Trophoblast cell (in vitro differentiated cells and primary cell): ENCODE measurements at regions not wholly inside any gene's neighbourhood (a gene's known extent, or its start where the extent isn't known, plus 50 kb on each side); places are given as distances from the start of the nearest gene placed in this dataset.

Source experiments
- DNase-seq, 2 donors: peaks; one replicate each; pipeline ENCODE4 v3.0.0-alpha.2; 2016
- H2AFZ ChIP-seq: 2 replicates; pipeline ENCODE4 v1.6.1; 2013; ENCODE audit warnings: low read length, moderate library complexity, mild to moderate bottlenecking; ENCODE audit not compliant: insufficient read depth, poor library complexity
- H2AK5ac ChIP-seq: 2 replicates; pipeline ENCODE4 v1.6.1; 2013; ENCODE audit warnings: mild to moderate bottlenecking, low read length
- H2BK120ac ChIP-seq: 2 replicates; pipeline ENCODE4 v1.6.1; 2013; ENCODE audit warnings: low read length, mild to moderate bottlenecking, moderate library complexity; ENCODE audit not compliant: insufficient read depth, poor library complexity
- H2BK12ac ChIP-seq: 2 replicates; pipeline ENCODE4 v1.6.1; 2013; ENCODE audit warnings: mild to moderate bottlenecking, low read length, moderate library complexity
- H2BK5ac ChIP-seq: 2 replicates; pipeline ENCODE4 v1.6.1; 2013; ENCODE audit warnings: low read length, low read depth, moderate library complexity, mild to moderate bottlenecking; ENCODE audit not compliant: poor library complexity
- H3K14ac ChIP-seq: 2 replicates; pipeline ENCODE4 v1.6.1; 2013; ENCODE audit warnings: mild to moderate bottlenecking, low read length
- H3K18ac ChIP-seq: 2 replicates; pipeline ENCODE4 v1.6.1; 2013; ENCODE audit warnings: mild to moderate bottlenecking, low read length
- H3K23ac ChIP-seq: 2 replicates; pipeline ENCODE4 v1.6.1; 2013; ENCODE audit warnings: low read length
- H3K27ac ChIP-seq: 2 replicates; pipeline ENCODE4 v1.5.1; 2013; ENCODE audit warnings: low read depth, mild to moderate bottlenecking, inconsistent platforms, low read length, moderate library complexity
- H3K27me3 ChIP-seq: 2 replicates; pipeline ENCODE4 v1.6.1; 2013; ENCODE audit warnings: inconsistent platforms, mild to moderate bottlenecking, low read length, moderate library complexity; ENCODE audit not compliant: insufficient read depth
- H3K36me3 ChIP-seq, 2 experiments: 1 replicate in 1 of 2; 2 replicates in 1 of 2; pipeline ENCODE4 v1.6.1; 2013; ENCODE audit warnings: low read length in 2 of 2, mild to moderate bottlenecking in 2 of 2, moderate library complexity in 1 of 2; ENCODE audit not compliant: insufficient read depth in 2 of 2, control insufficient read depth in 1 of 2
- H3K4ac ChIP-seq: 2 replicates; pipeline ENCODE4 v1.6.1; 2013; ENCODE audit warnings: low read depth, mild to moderate bottlenecking, low read length, moderate library complexity
- H3K4me1 ChIP-seq, 2 experiments: 1 replicate in 1 of 2; 2 replicates in 1 of 2; pipeline ENCODE4 v1.6.1; 2013; ENCODE audit warnings: low read length in 2 of 2, mild to moderate bottlenecking in 2 of 2, moderate library complexity in 1 of 2; ENCODE audit not compliant: insufficient read depth in 2 of 2, control insufficient read depth in 1 of 2
- H3K4me2 ChIP-seq: 2 replicates; pipeline ENCODE4 v1.6.1; 2013; ENCODE audit warnings: inconsistent platforms, mild to moderate bottlenecking, low read length, moderate library complexity
- H3K4me3 ChIP-seq: 2 replicates; pipeline ENCODE4 v1.5.1; 2013; ENCODE audit warnings: mild to moderate bottlenecking, low read depth, low read length, inconsistent platforms
- H3K79me1 ChIP-seq: one replicate; pipeline ENCODE4 v1.6.1; 2013; ENCODE audit warnings: low read length
- H3K79me2 ChIP-seq: 2 replicates; pipeline ENCODE4 v1.6.1; 2013; ENCODE audit warnings: low read length, mild to moderate bottlenecking; ENCODE audit not compliant: control insufficient read depth, insufficient read depth, poor library complexity
- H3K9ac ChIP-seq: 2 replicates; pipeline ENCODE4 v1.6.1; 2013; ENCODE audit warnings: mild to moderate bottlenecking, low read length
- H3K9me3 ChIP-seq: 2 replicates; pipeline ENCODE4 v1.6.1; 2013; ENCODE audit warnings: low read depth, mild to moderate bottlenecking, control low read depth, inconsistent platforms, low read length; ENCODE audit not compliant: insufficient read depth
- H4K12ac ChIP-seq: 2 replicates; pipeline ENCODE4 v1.6.1; 2013; ENCODE audit warnings: low read depth, mild to moderate bottlenecking, low read length, moderate library complexity
- H4K8ac ChIP-seq: 2 replicates; pipeline ENCODE4 v1.6.1; 2013; ENCODE audit warnings: low read depth, mild to moderate bottlenecking, low read length, moderate library complexity
- H4K91ac ChIP-seq: one replicate; pipeline ENCODE4 v1.6.1; 2013; ENCODE audit warnings: low read depth, mild to moderate bottlenecking, low read length, moderate library complexity
- WGBS: extraction: QIAGEN DNeasy Blood & Tissue Kit; methylation state at CpG from one replicate; pipeline ENCODE4 v1.1.7; 2013; ENCODE audit warnings: missing lambda C conversion rate; ENCODE audit not compliant: insufficient read length, insufficient coverage; ENCODE audit errors: extremely low coverage; 5-methylcytosine and 5-hydroxymethylcytosine counted together

- Histone ChIP-seq H3K27me3 (no peaks in the 10 kb centered on the region), H3K4ac (no peak overlapping the region), H2BK12ac (no peak overlapping the region), H2BK5ac (no peak overlapping the region), H3K4me3 (no peak overlapping the region), H3K79me1 (peaks cover 8% of the 10 kb centered on the region), H3K9ac (no peak overlapping the region), H3K14ac (no peak overlapping the region), H3K23ac (no peak overlapping the region), H3K9me3 (no peaks in the 10 kb centered on the region), H3K36me3 (no peaks in the 10 kb centered on the region), H4K8ac (no peak overlapping the region), H3K27ac (no peak overlapping the region), H2AK5ac (no peak overlapping the region), H4K91ac (no peak overlapping the region), H3K4me2 (no peak overlapping the region), H2AFZ (no peak overlapping the region), H3K79me2 (no peaks in the 10 kb centered on the region), H3K4me1 (peaks cover 11 to 17% of the 10 kb centered on the region in 2 experiments), H3K18ac (no peak overlapping the region), H2BK120ac (no peak overlapping the region), H4K12ac (no peak overlapping the region)
- no peak for DNase-seq
- no CpG with 5 or more reads among the region's 2 CpGs for WGBS
Observed at GRCh38 chr20:11377761-11378160, 539.9 kb upstream of the BTBD3 start.

GRCh38 chr20:11378252-11378651 lies 539.4 kb upstream of the BTBD3 start:
- Histone ChIP-seq H4K91ac (no peak overlapping the region), H2BK120ac (no peak overlapping the region), H3K23ac (no peak overlapping the region), H3K79me1 (peaks cover 8% of the 10 kb centered on the region), H3K18ac (no peak overlapping the region), H3K9ac (no peak overlapping the region), H3K14ac (no peak overlapping the region), H3K4ac (no peak overlapping the region), H2AK5ac (no peak overlapping the region), H3K27ac (no peak overlapping the region), H2BK5ac (no peak overlapping the region), H4K8ac (no peak overlapping the region), H2BK12ac (no peak overlapping the region), H3K36me3 (no peaks in the 10 kb centered on the region), H3K79me2 (no peaks in the 10 kb centered on the region), H3K9me3 (no peaks in the 10 kb centered on the region), H3K4me2 (no peak overlapping the region), H3K4me3 (no peak overlapping the region), H3K27me3 (no peaks in the 10 kb centered on the region), H3K4me1 (peaks cover 11 to 14% of the 10 kb centered on the region in 2 experiments), H2AFZ (no peak overlapping the region), H4K12ac (no peak overlapping the region)
- WGBS, result no CpG with 5 or more reads among the region's 1 CpG
- DNase-seq, result no peak

GRCh38 chr20:11379257-11380011 lies 538.3 kb upstream of the BTBD3 start:
- Histone ChIP-seq H3K36me3 (no peaks in the 10 kb centered on the region), H2BK120ac (peak overlapping the region; percentile 70), H3K9ac (no peak overlapping the region), H3K14ac (peak overlapping the region; percentile 19), H3K18ac (peak overlapping the region; percentile 43), H3K4ac (no peak overlapping the region), H4K8ac (peak overlapping the region; percentile 2), H3K4me2 (peak overlapping the region; percentile 27), H3K79me2 (no peaks in the 10 kb centered on the region), H3K27ac (peak overlapping the region; percentile 3), H3K9me3 (no peaks in the 10 kb centered on the region), H3K79me1 (peaks cover 8% of the 10 kb centered on the region), H4K91ac (peak overlapping the region; percentile 28), H3K4me1 (peaks cover 11 to 12% of the 10 kb centered on the region in 2 experiments), H3K27me3 (no peaks in the 10 kb centered on the region), H2BK12ac (peak overlapping the region; percentile 16), H4K12ac (no peak overlapping the region), H3K23ac (no peak overlapping the region), H2AFZ (peak overlapping the region; percentile 24), H3K4me3 (no peak overlapping the region), H2AK5ac (no peak overlapping the region), H2BK5ac (peak overlapping the region; percentile 5)
- WGBS, result no CpG with 5 or more reads among the region's 16 CpGs
- peak; percentile 31 to 38 for DNase-seq

DNA sequence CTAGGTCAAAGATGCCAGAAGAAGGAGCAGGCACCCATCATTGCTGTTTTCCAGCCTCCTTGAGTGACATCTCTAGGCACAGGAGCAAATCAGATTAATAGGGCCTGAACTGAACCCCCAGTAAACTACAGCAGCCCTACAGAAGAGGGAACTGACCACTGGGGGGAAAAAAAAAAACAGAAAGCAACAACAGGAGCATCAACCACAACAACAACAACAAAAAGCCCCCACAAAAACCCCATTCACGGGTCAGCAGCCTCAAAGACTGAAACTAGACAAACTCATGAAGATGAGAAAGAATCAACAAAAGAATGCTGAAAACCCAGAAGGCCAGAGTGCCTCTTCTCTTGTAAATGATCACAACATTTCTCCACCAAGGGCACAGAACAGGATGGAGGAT lies 537.4 kb upstream of the BTBD3 start:
- H2BK12ac ChIP-seq, result no peak overlapping the region
- no peaks in the 10 kb centered on the region for H3K27me3 ChIP-seq
- H3K18ac ChIP-seq, result no peak overlapping the region
- no peak overlapping the region for H3K4me2 ChIP-seq
- no peak overlapping the region for H3K27ac ChIP-seq
- no peaks in the 10 kb centered on the region for H3K79me2 ChIP-seq
- H4K91ac ChIP-seq, result peak overlapping the region; percentile 7
- no CpG with 5 or more reads among the region's 1 CpG for WGBS
- no peak overlapping the region for H4K12ac ChIP-seq
- no peak for DNase-seq
- H2AFZ ChIP-seq, result no peak overlapping the region
- H3K4me3 ChIP-seq, result no peak overlapping the region
- H3K79me1 ChIP-seq, result peaks cover 8% of the 10 kb centered on the region
- H3K9ac ChIP-seq, result no peak overlapping the region
- no peak overlapping the region for H2AK5ac ChIP-seq
- no peak overlapping the region for H4K8ac ChIP-seq
- H2BK120ac ChIP-seq, result no peak overlapping the region
- H3K4me1 ChIP-seq, result peaks cover 11 to 12% of the 10 kb centered on the region in 2 experiments
- H2BK5ac ChIP-seq, result no peak overlapping the region
- H3K4ac ChIP-seq, result no peak overlapping the region
- no peak overlapping the region for H3K14ac ChIP-seq
- H3K9me3 ChIP-seq, result no peaks in the 10 kb centered on the region
- no peak overlapping the region for H3K23ac ChIP-seq
- no peaks in the 10 kb centered on the region for H3K36me3 ChIP-seq
